ENCODE measurements at regions not wholly inside any gene's neighbourhood (a gene's known extent, or its start where the extent isn't known, plus 50 kb on each side); places are given as distances from the start of the nearest gene placed in this dataset.

DNA sequence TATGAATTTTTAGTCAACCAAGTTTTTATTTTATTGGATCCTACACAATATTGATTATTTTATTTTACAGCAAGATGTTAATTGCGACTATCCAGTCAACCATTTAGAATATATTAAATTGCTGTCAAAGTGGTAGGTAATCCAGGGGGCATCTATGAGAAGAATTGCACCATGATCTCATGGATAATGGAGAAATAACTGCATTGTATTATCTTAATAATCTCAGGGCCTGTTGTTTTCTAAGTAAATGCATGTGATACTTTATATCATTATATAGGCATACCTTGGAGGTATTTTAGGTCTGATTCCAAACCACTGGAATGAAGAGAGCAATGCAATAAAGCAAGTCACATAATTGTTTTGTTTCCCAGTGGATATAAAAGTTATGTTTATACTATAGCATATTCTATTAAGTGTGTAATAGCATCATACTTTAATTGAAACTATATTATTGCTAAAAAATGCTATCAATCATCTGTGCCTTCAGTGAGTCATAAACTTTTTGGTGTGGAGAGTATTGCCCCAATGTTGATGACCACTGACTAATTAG lies 595.4 kb upstream of the CHORDC1 start:
- H2AFZ ChIP-seq (ENCODE audit: low read depth, low read length), result no peak overlapping the region
- intact Hi-C loops (cut with micrococcal nuclease) (no loop called here), dilution Hi-C loops (cut with MboI; ENCODE audit: extremely low pct_ligation_motif_present, low sequenced_read_pairs) (no loop called here)
- TF ChIP-seq CTCF (IDR thresholded peaks at IDR 0.05; ENCODE audit: extremely low read depth in 1 of 2, insufficient read depth in 1 of 2, low read depth in 1 of 2, low read length in 2 of 2) (no peak), MYC (IDR thresholded peaks at IDR 0.05; ENCODE audit: low read depth, low read length) (no peak), POLR2A (IDR thresholded peaks at IDR 0.05; ENCODE audit: low read depth, low read length) (no peak), POLR2AphosphoS5 (IDR thresholded peaks at IDR 0.05; ENCODE audit: insufficient read depth, low read depth, low read length) (no peak), FOS (IDR thresholded peaks at IDR 0.05; ENCODE audit: borderline replicate concordance, insufficient read depth, low read length) (no peak), JUN (IDR thresholded peaks at IDR 0.05; ENCODE audit: borderline replicate concordance, insufficient read depth, insufficient read length, low read depth) (no peak), EZH2 (IDR thresholded peaks at IDR 0.05; ENCODE audit: borderline replicate concordance, low read depth, low read length, severe bottlenecking) (no peak), GATA2 (IDR thresholded peaks at IDR 0.05; ENCODE audit: insufficient read depth, insufficient read length, low read depth, low read length) (no peak)
- TF ChIP-seq, protein P1, sequence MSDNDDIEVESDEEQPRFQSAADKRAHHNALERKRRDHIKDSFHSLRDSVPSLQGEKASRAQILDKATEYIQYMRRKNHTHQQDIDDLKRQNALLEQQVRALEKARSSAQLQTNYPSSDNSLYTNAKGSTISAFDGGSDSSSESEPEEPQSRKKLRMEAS (IDR thresholded peaks at IDR 0.05; ENCODE audit: insufficient read depth, insufficient read length), result no peak
- H4K20me1 ChIP-seq (replicated peaks; ENCODE audit: control insufficient read depth, extremely low read depth, insufficient read depth, low read length), result no peaks in the 10 kb centered on the region
- H3K9me1 ChIP-seq (replicated peaks; ENCODE audit: control insufficient read depth, extremely low read depth, insufficient read depth, low read length), result no peaks in the 10 kb centered on the region
- H3K4me3 ChIP-seq (replicated peaks in 1 of 3; ENCODE audit: insufficient read depth in 1 of 3, low read depth in 1 of 3, low read length in 3 of 3), result no peak overlapping the region
- BruUV-seq (replicated peaks), result no TSS peak
- no peaks in the 10 kb centered on the region for H3K9me3 ChIP-seq (replicated peaks; ENCODE audit: control insufficient read depth, insufficient read depth, low read length)
- H3K27me3 ChIP-seq (ENCODE audit: control insufficient read depth in 2 of 2, insufficient read depth in 2 of 2, low read length in 2 of 2), result no peaks in the 10 kb centered on the region
- FAIRE-seq (no peak), DNase-seq (ENCODE audit: low read depth, low spot score) (no peak)
- H3K4me2 ChIP-seq (ENCODE audit: insufficient read depth, low read length), result no peak overlapping the region
- POLR2A ChIA-PET, result no interaction called here
- H3K9ac ChIP-seq (replicated peaks; ENCODE audit: extremely low read depth, insufficient read depth, low read length), result no peak overlapping the region
- H3K27ac ChIP-seq (ENCODE audit: insufficient read depth, low read depth, low read length), result no peak overlapping the region
- CTCF ChIA-PET, result no interaction called here
- no peaks in the 10 kb centered on the region for H3K36me3 ChIP-seq (ENCODE audit: control insufficient read depth in 2 of 2, extremely low read depth in 1 of 2, insufficient read depth in 2 of 2, low read length in 2 of 2)
- no peaks in the 10 kb centered on the region for H3K79me2 ChIP-seq (ENCODE audit: control insufficient read depth, insufficient read depth, low read length)
- H3K4me1 ChIP-seq (ENCODE audit: control insufficient read depth, extremely low read depth, insufficient read depth, low read length), result no peaks in the 10 kb centered on the region

Data from endothelial cell of umbilical vein (primary cell).